Fibroblast of lung (primary cell): ENCODE measurements at regions not wholly inside any gene's neighbourhood (a gene's known extent, or its start where the extent isn't known, plus 50 kb on each side); places are given as distances from the start of the nearest gene placed in this dataset.
A peak's percentile ranks its signal among the peaks of the same experiment; 100 is the strongest.
"Not testable (repeated sequence)": the region's sequence is repeated elsewhere in the genome, so short reads cannot be mapped to it uniquely, and the experiment has no call there.

Experiments
- DNase-seq, 2 donors: peaks; one replicate each; pipeline versions ENCODE4 v3.0.0 to v3.0.0-alpha.2; 2010; ENCODE audit warnings: low read depth in 2 of 2
- H2AFZ ChIP-seq: 2 replicates; pipeline ENCODE4 v1.5.1; 2012; ENCODE audit warnings: low read length, control low read depth, inconsistent platforms
- H3K27ac ChIP-seq: 2 replicates; pipeline ENCODE4 v1.5.1; 2011; ENCODE audit warnings: low read length, control low read depth; ENCODE audit not compliant: insufficient read depth
- H3K27me3 ChIP-seq: 2 replicates; pipeline ENCODE4 v1.5.1; 2011; ENCODE audit warnings: mild to moderate bottlenecking, low read length; ENCODE audit not compliant: control insufficient read depth, insufficient read depth
- H3K36me3 ChIP-seq: 2 replicates; pipeline ENCODE4 v1.5.1; 2011; ENCODE audit warnings: low read length; ENCODE audit not compliant: control insufficient read depth, insufficient read depth
- H3K4me1 ChIP-seq: 2 replicates; pipeline ENCODE4 v1.5.1; 2011; ENCODE audit warnings: low read length; ENCODE audit not compliant: control insufficient read depth, insufficient read depth; ENCODE audit errors: extremely low read depth
- H3K4me2 ChIP-seq: 2 replicates; pipeline ENCODE4 v1.5.1; 2011; ENCODE audit warnings: low read length, control low read depth; ENCODE audit not compliant: insufficient read depth; ENCODE audit errors: extremely low read depth
- H3K4me3 ChIP-seq, 4 experiments: fragments of 200-600 bp in 1 of 4; sonication (generic) in 1 of 4; replicated peaks in 1 of 4; 2 replicates each; pipeline ENCODE4 v1.5.1; 2011 to 2016; ENCODE audit warnings: low read length in 4 of 4, low read depth in 3 of 4, mild to moderate bottlenecking in 3 of 4, control low read depth in 2 of 4, inconsistent platforms in 1 of 4, mixed read lengths in 1 of 4; ENCODE audit not compliant: insufficient read depth in 1 of 4; ENCODE audit errors: control extremely low read depth in 1 of 4
- H3K79me2 ChIP-seq: 2 replicates; pipeline ENCODE4 v1.5.1; 2012; ENCODE audit warnings: mild to moderate bottlenecking, low read length, inconsistent platforms; ENCODE audit not compliant: control insufficient read depth, insufficient read depth
- H3K9ac ChIP-seq: 2 replicates; pipeline ENCODE4 v1.5.1; 2011; ENCODE audit warnings: mild to moderate bottlenecking, low read length, control low read depth; ENCODE audit not compliant: insufficient read depth
- H3K9me3 ChIP-seq: 2 replicates; pipeline ENCODE4 v1.5.1; 2012; ENCODE audit warnings: low read depth, low read length; ENCODE audit not compliant: control insufficient read depth, insufficient read depth
- H4K20me1 ChIP-seq: 2 replicates; pipeline ENCODE4 v1.5.1; 2011; ENCODE audit warnings: low read length; ENCODE audit not compliant: control insufficient read depth, insufficient read depth; ENCODE audit errors: extremely low read depth
- EZH2 ChIP-seq: IDR thresholded peaks from 2 replicates; pipeline ENCODE4 v1.5.1; 2012; ENCODE audit warnings: low read length, control low read depth, mild to moderate bottlenecking; ENCODE audit errors: missing control alignments
- TF ChIP-seq, protein P1 (sequence below), 2 donors: IDR thresholded peaks in 1 of 2; conservative IDR thresholded peaks in 1 of 2; 1 replicate in 1 of 2; 2 replicates in 1 of 2; pipeline ENCODE4 v1.5.1; 2011 to 2012; ENCODE audit warnings: low read length in 2 of 2, control low read depth in 1 of 2, inconsistent platforms in 1 of 2, low read depth in 1 of 2, mild to moderate bottlenecking in 1 of 2

DNA sequence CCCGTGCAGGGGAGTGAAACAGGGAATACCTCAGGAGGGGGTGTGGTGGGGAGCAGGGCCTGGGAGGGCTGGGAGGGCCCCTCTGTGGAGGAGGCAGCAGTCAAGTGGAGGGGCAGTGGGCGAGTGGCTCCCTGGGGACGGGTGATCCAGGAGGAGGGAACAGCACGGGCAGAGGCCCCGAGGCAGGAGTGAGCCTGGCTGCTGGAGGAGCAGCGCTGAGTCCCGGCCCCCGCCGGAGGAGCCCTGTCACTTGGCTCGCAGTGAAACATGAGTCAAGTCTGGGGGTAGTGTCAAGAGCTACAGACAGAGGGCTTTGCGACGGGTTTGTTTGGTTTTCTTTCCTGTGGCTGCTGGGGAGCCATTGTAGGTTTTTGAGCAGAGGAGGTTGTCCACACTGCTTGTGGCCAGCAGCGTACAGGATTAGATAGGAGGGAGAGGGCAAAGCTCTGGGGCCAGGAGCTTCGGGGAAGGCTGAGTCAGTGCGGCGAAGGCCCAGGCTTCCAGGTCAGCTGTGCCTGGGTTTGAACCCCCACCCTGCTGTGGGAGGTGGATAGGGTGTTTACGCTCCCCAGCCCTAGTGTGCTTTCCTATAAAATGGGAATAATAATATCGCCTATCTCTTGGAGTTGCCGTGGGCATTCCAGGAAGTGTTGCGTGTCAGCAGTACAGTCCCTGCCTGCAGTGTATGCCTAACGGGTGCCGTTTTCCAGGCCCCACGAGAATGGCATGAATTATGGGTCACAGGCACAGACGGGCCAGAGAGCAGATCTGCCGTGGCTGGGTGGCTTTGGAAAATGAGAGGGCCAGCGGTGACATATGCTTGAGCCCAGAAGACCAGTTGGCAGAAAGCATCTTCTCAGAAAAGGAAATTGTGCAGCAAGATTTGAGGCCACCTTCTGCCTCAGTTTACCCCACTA lies 115.9 kb upstream of the CIBAR2 start:
- Histone ChIP-seq H3K4me3 (no peak overlapping the region), H3K27me3 (no peaks in the 10 kb centered on the region), H3K9me3 (no peaks in the 10 kb centered on the region), H3K4me2 (no peak overlapping the region), H3K27ac (no peak overlapping the region), H3K4me1 (peaks cover 31% of the 10 kb centered on the region), H2AFZ (no peak overlapping the region), H3K9ac (no peak overlapping the region), H3K79me2 (peaks cover 3% of the 10 kb centered on the region), H3K36me3 (peaks cover 2% of the 10 kb centered on the region), H4K20me1 (no peaks in the 10 kb centered on the region)
- TF ChIP-seq EZH2 = no peak
- TF ChIP-seq, protein P1, sequence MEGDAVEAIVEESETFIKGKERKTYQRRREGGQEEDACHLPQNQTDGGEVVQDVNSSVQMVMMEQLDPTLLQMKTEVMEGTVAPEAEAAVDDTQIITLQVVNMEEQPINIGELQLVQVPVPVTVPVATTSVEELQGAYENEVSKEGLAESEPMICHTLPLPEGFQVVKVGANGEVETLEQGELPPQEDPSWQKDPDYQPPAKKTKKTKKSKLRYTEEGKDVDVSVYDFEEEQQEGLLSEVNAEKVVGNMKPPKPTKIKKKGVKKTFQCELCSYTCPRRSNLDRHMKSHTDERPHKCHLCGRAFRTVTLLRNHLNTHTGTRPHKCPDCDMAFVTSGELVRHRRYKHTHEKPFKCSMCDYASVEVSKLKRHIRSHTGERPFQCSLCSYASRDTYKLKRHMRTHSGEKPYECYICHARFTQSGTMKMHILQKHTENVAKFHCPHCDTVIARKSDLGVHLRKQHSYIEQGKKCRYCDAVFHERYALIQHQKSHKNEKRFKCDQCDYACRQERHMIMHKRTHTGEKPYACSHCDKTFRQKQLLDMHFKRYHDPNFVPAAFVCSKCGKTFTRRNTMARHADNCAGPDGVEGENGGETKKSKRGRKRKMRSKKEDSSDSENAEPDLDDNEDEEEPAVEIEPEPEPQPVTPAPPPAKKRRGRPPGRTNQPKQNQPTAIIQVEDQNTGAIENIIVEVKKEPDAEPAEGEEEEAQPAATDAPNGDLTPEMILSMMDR (conservative IDR thresholded peaks at IDR 0.05 in 1 of 2, IDR thresholded peaks at IDR 0.05 in 1 of 2; ENCODE audit: low read depth in 1 of 2, low read length in 2 of 2) = peak; percentile 21 to 27
- DNase-seq = peak; percentile 66 to 85

GRCh38 chr16:85228970-85229430 lies 116.7 kb upstream of the CIBAR2 start:
- no peak overlapping the region for H2AFZ ChIP-seq
- no peak overlapping the region for H3K4me2 ChIP-seq
- peaks cover 3% of the 10 kb centered on the region for H3K79me2 ChIP-seq
- H3K27me3 ChIP-seq = no peaks in the 10 kb centered on the region
- peaks cover 2% of the 10 kb centered on the region for H3K36me3 ChIP-seq
- H4K20me1 ChIP-seq = no peaks in the 10 kb centered on the region
- H3K27ac ChIP-seq = no peak overlapping the region
- TF ChIP-seq EZH2 = no peak
- TF ChIP-seq, protein P1 (conservative IDR thresholded peaks at IDR 0.05 in 1 of 2, IDR thresholded peaks at IDR 0.05 in 1 of 2; ENCODE audit: low read depth in 1 of 2, low read length in 2 of 2) = no peak
- no peak overlapping the region for H3K4me3 ChIP-seq
- DNase-seq = no peak
- no peaks in the 10 kb centered on the region for H3K9me3 ChIP-seq
- H3K4me1 ChIP-seq = peaks cover 31% of the 10 kb centered on the region
- no peak overlapping the region for H3K9ac ChIP-seq

DNA sequence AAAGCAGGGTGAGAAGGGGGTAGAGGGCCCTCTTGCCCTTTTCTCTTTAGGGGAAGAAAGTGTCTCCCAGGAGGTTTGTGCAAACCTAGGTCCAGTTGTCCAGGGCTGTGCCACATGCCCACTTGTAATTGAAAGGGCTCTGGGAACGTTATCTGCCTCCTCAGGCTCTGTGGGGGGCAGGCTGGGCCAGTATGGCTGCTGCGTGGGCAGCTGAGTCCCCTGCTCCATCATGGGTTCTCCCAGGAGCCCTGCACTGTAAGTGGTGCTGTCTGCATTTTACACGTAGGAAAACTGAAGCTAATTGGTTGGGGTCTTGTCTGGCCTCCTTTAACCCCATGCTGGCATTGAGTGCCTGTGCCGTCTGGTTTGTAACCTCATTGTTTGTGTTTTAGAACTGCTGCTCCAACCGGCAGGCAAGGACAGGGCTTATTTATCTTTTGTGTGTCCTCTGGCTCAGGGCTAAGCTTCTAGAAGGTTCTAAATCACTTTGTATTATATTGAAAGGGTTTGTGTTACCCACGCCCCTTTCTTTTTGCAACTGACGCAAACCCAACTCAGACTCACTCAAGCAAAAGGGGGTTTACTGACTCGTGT lies 117.7 kb upstream of the CIBAR2 start:
- Histone ChIP-seq H3K36me3 (peaks cover 4% of the 10 kb centered on the region), H4K20me1 (no peaks in the 10 kb centered on the region), H3K27me3 (no peaks in the 10 kb centered on the region), H3K27ac (no peak overlapping the region), H3K9ac (no peak overlapping the region), H3K4me1 (peaks cover 29% of the 10 kb centered on the region), H3K79me2 (peaks cover 3% of the 10 kb centered on the region), H2AFZ (no peak overlapping the region), H3K9me3 (no peaks in the 10 kb centered on the region), H3K4me3 (no peak overlapping the region), H3K4me2 (no peak overlapping the region)
- TF ChIP-seq, protein P1 (conservative IDR thresholded peaks at IDR 0.05 in 1 of 2, IDR thresholded peaks at IDR 0.05 in 1 of 2; ENCODE audit: low read depth in 1 of 2, low read length in 2 of 2) = no peak
- no peak for TF ChIP-seq EZH2
- peak in 1 of 2 donors; percentile 34 for DNase-seq

- H3K27ac ChIP-seq, H3K36me3 ChIP-seq, H3K4me2 ChIP-seq, H3K79me2 ChIP-seq, H3K27me3 ChIP-seq, H3K4me3 ChIP-seq, H2AFZ ChIP-seq, H4K20me1 ChIP-seq, DNase-seq, H3K9ac ChIP-seq, H3K9me3 ChIP-seq: not testable (repeated sequence)
- H3K4me1 ChIP-seq = peaks cover 35% of the 10 kb centered on the region
Observed at GRCh38 chr16:85230764-85231383, 118.6 kb upstream of the CIBAR2 start.
